GM19023 (cell line): ENCODE measurements at regions not wholly inside any gene's neighbourhood (a gene's known extent, or its start where the extent isn't known, plus 50 kb on each side); places are given as distances from the start of the nearest gene placed in this dataset.

Experiments
- ATAC-seq: cut with Tn5 transposase; IDR thresholded peaks from one replicate; pipeline ENCODE4 v1.9.1; 2021; ENCODE audit warnings: mild to moderate bottlenecking, moderate library complexity; ENCODE audit not compliant: unreplicated experiment

DNA sequence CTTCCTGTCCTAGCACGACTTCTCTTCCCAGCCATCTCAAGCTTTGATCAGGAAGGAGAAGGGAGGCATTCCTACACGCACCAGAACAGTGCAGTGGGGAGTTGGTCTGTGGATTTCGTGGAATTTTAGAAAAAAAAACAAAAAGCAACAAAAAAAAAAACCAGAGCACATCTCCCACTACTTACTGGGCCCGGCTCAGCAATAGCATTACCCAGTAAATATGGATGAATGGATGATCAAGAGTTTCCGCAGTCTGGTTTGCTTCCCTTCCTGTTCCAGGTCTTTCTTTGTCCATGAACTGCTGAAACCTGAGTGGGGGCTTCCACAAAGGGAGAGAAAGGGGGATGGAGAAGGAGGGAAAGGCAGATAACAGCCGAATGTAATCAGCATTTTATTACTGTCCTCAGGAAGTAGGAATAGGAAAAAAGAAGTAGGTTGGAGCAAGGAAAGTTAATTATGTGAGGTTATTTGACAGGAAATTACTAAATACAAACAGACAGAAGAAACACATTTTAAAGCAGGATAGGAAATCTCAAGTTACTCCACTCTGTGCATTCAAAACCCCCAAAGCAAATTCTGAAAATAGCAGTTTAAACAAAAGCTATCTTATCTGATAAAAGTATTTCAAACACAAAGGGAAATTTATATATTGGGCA, 349.0 kb downstream of the PRL start:
- ATAC-seq: no peak

GRCh38 chr6:21949211-21949801, 347.5 kb downstream of the PRL start:
- ATAC-seq: no peak

- ATAC-seq: no peak
Measured at GRCh38 chr6:21952367-21952766, 344.5 kb downstream of the PRL start.

DNA sequence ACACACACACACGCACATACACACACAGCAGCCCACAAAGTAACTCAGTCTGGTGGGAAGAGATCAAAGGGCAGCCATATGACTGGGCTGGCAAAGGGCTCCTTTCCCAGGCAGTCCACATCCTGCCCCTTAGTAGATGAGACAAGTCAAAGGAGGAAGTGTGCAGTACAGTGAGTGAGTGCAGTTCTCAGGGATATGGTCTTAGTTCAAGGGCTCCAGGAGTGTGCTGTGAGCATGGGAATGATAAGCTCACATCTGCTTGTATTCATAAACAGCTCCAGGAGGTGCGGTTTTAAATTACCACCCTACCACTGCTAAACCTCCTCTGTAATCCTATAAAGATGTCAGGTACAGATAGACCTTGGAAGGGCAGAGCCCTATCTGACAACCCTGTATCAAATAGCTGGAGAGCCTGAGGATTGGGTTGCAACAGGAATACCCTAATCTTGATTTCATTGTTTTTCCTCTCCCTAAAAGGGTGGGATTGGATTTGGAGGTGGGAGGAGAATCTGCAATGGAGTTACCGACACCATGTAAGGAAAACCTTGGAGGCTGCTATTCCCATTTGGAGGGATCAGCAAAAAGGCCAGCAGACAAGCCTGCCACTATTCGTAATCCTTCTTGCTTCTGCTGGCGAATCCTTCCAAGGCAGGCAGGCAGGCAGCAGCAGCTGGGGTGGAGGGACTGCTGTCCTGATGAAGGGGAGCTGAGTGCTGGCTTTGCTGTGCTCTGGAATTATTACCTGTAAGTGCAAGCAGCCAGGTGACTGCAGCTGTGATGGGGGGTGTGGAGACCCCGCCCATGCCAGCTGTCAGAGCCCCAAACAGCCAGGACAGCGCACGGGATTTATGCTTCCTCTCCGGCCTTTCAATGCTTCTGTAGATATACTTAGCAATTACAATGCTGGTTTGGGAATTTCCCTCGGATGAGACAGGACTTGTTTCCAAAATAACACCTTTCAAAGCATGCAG, 342.7 kb downstream of the PRL start:
- ATAC-seq: no peak

GRCh38 chr6:21955053-21955595, 341.7 kb downstream of the PRL start:
- ATAC-seq: no peak

GRCh38 chr6:21955951-21956350, 340.9 kb downstream of the PRL start:
- ATAC-seq: no peak

DNA sequence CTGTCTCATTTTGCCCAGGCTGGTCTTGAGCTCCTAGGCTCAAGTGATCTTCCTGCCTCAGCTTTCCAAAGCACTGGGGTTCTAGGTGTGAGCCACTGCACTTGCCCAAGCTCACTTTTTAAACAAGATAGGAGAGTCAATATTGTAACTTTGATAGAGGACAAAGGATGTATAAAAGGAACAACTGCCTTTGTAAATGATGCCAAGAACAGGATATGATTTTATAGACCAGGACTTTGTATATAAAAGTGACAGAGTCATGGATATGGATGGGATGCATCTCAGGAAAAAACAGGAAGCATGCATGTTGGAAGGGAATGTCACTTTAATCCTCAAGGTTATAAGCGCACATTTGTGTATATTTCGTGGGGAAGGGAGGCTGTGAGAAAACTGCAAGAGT, 338.4 kb downstream of the PRL start:
- ATAC-seq: no peak

DNA sequence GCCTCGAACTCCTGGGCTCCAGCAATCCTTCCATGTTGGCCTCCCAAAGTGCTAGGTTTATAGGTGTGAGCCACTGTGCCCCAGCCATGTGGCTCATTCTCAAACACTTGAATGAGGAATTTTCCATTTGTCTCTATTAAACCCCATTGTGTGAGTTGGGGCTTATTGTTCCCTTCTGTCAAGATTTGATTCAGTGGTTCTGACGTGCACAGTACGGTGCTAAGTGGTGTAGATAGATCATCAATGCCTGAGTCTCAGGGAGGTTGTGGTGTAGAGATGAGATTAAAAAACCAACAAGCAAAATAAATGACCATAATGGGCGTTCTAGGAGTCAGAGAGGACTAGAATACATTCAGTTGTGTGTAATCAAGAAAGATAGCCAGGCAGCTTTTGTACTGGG, 335.6 kb downstream of the PRL start:
- ATAC-seq: no peak

DNA sequence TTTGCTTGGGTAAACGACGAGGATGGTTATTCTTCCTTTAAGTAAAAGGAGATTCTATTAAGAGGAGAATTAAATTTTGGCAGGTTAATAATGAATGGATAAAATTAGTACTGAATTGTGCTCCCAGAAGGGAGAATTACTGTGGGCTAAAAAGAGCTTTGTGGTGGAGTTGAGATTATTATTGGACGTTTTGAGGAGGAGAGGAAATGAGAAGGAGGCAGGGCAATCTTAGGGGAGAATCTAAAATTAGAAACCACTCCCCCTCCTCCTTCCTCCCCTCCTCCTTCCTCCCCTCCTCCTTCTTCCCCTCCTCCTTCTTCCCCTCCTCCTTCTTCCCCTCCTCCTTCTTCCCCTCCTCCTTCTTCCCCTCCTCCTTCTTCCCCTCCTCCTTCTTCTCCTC, 331.8 kb downstream of the PRL start:
- no peak for ATAC-seq

DNA sequence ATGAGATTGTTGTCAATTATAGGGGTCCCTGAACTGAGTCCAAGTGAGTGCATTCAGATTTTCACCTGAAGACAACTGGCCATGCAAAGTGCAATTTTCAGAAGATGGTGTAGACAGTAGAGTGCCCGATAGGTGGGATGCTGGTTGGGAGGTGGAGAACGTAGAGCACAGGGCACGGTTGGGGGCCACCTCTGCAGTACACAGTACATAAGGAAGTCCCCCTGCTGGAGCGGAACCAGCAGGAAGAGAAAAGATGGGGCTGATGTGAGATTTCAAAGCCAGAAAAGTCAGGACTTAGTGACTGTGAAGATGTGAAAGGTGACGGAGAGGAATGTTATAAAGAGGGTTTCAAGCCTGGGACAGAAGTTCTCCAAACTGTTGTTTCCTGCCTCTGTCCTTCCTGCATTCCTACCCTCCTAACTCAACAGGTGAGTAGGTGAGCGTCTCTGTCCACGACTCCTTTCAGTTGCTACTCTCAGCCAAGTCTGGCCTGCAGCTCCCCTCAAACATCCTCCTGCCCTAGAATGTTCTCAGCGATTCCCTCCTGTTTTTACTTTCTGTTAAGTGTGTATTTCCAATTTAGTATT, 330.8 kb downstream of the PRL start:
- no peak for ATAC-seq

DNA sequence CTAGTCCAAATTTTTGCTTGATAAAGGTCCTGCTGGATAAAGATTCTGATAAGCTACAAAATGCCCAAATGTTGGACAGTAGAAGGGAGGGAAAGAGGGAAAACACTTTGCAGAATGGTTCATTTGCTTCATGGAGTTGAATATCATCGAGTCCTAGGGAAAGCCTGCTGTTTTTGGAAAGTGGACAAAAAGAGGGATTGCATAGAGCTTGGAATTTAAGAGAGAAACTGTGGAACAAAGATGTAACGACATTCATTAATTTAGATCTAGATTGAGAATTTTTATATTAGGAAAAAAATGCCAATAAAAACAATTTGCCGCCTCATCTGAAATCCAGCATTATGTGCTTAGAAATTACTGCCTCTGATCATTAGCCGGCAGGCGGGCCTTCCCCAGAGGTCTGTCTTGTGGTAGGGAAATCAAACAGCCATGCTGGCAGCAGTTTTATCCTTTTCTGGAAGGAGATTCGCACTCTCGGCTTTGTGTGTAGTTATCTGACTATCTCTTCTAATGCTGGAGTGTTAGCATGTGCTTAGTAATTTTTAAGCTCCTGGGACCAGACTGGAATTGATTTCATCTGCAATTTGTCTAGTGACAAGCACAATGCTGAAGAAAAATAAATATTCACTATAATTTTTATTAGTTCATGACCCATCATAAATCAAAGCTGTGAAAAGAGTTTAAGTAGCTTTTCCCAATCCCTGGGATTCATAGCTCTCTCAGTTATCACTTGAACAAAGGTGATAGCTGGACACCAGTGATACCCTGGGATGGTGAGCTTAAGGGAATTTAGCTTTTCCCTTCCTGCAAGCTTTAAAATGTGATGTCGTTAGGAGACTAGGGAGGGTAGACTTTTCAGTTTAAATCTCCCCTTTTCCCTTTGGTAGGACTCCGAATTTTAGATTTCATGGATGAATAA, 329.5 kb downstream of the PRL start:
- ATAC-seq: no peak

DNA sequence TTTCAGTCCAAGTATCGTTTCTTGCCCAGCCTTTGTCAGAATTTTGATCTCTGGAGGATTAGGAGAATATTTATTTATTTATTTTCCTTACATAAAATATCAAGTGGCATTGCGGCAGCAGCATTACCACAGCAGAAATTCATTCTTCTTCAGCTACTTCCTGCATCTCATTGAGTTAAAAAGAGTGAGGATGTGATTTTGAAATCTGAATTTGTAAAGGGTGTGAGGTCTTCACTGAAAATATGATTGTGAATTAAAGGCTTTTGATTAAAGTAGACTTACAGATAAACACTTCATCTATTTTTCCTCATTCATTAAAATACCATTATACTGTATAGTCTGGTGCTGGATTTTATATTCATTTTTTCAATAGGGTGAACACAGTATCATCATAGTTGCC, 328.4 kb downstream of the PRL start:
- no peak for ATAC-seq

GRCh38 chr6:21969192-21969591, 327.6 kb downstream of the PRL start:
- ATAC-seq: no peak

GRCh38 chr6:21970569-21971300, 326.1 kb downstream of the PRL start:
- ATAC-seq: no peak

DNA sequence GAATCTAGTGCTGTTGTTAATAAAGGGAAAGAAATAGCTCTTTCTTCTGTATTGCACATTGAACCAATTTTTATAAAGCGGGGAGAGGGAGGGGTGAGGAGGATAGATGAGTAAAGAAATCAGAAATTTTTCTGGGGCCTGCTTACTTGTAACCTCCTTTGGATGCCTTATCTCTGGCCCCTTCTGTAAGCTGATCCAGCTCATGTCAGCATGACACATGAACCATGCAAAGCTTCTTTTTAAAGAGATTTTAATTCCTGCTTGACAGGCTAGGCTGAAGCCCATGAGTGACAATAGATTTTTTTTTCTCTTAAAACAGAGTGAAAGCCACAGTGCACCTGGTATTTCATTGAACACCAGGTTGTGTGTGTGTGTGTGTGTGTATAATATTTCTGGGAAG, 325.3 kb downstream of the PRL start:
- no peak for ATAC-seq

DNA sequence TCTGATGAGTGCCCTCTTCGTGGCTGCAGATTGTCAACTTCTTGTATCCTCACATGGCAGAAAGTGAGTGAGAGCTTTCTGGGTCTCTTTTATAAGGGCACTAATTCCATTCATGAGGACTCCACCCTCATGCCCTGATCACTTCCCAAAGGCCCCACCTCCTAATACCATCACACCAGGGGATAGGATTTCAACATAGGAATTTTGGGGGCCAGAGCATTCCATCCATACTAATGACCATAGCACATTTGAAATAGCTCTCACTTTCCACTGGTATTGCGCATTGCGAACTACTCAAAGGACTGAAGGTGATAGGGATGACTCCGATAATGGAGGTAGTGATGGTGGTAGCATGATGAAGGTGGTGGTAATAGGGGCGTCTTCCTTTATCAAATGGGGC, 324.3 kb downstream of the PRL start:
- ATAC-seq: no peak

DNA sequence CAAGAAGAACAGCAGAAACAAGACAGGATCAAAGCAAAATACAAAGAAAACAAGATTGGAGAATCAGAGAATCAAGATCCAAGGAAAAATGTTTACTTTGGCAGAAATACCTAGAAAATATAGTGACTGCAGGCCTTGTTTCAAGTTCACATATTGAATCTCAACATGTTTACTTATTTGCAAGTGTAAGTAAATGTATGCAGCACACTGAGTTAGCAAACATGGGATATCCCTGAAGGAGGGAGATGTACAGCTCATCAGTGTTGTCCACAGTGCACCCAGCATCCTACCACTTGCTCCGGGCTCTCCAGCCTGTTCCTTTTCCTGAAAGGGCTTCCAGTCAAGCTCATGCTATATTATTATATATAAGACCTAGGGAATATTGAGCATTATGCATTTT, 319.5 kb downstream of the PRL start:
- ATAC-seq: no peak

DNA sequence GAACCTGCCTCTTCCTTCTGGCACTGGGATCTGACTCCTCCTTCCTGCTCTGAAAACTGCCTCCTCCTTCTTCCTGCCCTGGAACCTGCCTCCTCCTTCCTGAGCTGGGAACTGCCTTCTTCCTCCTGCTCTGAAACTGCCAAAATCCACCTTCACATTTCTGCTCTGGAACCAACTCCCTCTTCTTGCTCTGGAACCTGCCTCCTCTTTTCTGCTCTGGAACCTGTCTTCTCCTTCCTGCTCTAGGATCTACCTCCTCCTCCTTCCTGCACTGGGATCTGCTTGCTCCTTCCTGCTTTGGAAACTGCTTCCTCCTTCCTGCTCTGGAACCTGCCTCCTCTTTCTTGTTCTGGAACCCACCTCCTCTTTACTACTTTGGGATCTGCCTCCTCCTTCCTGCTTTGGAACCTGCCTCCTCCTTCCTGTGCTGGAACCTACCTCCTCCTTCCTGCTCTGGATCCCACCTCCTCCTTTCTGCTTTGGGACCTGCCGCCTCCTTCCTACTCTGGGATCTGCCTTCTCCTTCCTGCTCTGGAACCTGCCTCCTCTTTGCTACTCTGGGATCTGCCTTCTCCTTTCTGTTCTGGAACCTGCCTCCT, 315.5 kb downstream of the PRL start:
- ATAC-seq: no peak

GRCh38 chr6:21984135-21984534, 312.7 kb downstream of the PRL start:
- no peak for ATAC-seq
